ENCODE measurements at regions not wholly inside any gene's neighbourhood (a gene's known extent, or its start where the extent isn't known, plus 50 kb on each side); places are given as distances from the start of the nearest gene placed in this dataset.
"Not testable (repeated sequence)": the region's sequence is repeated elsewhere in the genome, so short reads cannot be mapped to it uniquely, and the experiment has no call there.

- H3K27me3 ChIP-seq (ENCODE audit: control insufficient read depth, insufficient read depth, low read length), result peaks cover 3% of the 10 kb centered on the region
- no peaks in the 10 kb centered on the region for H3K4me1 ChIP-seq (ENCODE audit: control insufficient read depth, insufficient read depth, low read length)
- H3K9me3 ChIP-seq (ENCODE audit: control insufficient read depth, low read depth, low read length), result no peaks in the 10 kb centered on the region
- H3K36me3 ChIP-seq (ENCODE audit: control insufficient read depth, insufficient read depth, low read length), result no peaks in the 10 kb centered on the region
- DNase-seq, result no peak
- H3K27ac ChIP-seq (ENCODE audit: low read length), result no peak overlapping the region
- no peak overlapping the region for H3K4me3 ChIP-seq (ENCODE audit: low read length)
- WGBS (ENCODE audit: insufficient coverage, low lambda C conversion rate), result 82% methylated on average over 4 of the region's 16 CpGs
These were observed 101.8 kb upstream of the CADM1 start for GRCh38 chr11:115605871-115606497.

DNA sequence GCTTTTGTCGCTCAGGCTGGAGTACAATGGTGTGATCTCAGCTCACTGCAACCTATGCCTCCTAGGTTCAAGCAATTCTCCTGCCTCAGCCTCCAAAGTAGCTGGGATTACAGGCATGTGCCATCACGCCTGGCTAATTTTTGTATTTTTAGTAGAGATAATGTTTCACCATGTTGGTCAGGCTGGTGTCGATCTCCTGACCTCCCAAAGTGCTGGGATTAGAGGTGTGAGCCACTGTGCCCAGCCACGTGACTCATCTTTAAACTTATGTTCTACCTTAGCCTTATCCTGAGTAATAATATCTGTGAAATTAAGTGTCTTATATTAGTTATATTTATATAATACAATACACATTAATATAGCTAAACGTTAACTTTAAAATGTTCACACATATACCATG is 101.2 kb upstream of the CADM1 start:
- H3K4me1 ChIP-seq (ENCODE audit: control insufficient read depth, insufficient read depth, low read length); H3K27ac ChIP-seq (ENCODE audit: low read length); H3K36me3 ChIP-seq (ENCODE audit: control insufficient read depth, insufficient read depth, low read length); H3K27me3 ChIP-seq (ENCODE audit: control insufficient read depth, insufficient read depth, low read length); DNase-seq; H3K9me3 ChIP-seq (ENCODE audit: control insufficient read depth, low read depth, low read length); H3K4me3 ChIP-seq (ENCODE audit: low read length): not testable (repeated sequence)
- 90% methylated on average over 2 of the region's 5 CpGs for WGBS (ENCODE audit: insufficient coverage, low lambda C conversion rate)

DNA sequence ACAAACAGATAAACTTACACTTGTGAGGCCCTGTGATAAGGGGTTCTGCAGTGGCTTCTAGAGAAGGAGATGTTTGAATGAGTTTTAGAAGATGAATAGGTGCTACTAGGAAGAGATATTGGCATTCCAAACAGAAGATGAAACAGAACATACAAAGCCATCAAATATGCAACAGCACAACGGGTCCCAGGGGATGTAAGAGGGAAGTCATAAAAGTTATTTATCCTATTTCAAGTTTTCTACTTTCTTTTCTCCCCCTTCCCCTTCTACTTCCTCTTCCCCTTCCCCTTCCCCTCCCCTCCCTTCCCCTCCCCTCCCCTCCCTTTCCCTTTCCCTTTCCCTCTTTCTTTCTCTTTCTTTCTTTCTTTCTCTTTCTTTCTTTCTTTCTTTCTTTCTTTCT is 94.9 kb upstream of the CADM1 start:
- H3K27me3 ChIP-seq (ENCODE audit: control insufficient read depth, insufficient read depth, low read length), result no peaks in the 10 kb centered on the region
- H3K36me3 ChIP-seq (ENCODE audit: control insufficient read depth, insufficient read depth, low read length), result no peaks in the 10 kb centered on the region
- DNase-seq, result no peak
- 40% methylated on average over 1 of the region's 1 CpG for WGBS (ENCODE audit: insufficient coverage, low lambda C conversion rate)
- no peaks in the 10 kb centered on the region for H3K4me1 ChIP-seq (ENCODE audit: control insufficient read depth, insufficient read depth, low read length)
- H3K4me3 ChIP-seq (ENCODE audit: low read length), result no peak overlapping the region
- no peaks in the 10 kb centered on the region for H3K9me3 ChIP-seq (ENCODE audit: control insufficient read depth, low read depth, low read length)
- no peak overlapping the region for H3K27ac ChIP-seq (ENCODE audit: low read length)

DNA sequence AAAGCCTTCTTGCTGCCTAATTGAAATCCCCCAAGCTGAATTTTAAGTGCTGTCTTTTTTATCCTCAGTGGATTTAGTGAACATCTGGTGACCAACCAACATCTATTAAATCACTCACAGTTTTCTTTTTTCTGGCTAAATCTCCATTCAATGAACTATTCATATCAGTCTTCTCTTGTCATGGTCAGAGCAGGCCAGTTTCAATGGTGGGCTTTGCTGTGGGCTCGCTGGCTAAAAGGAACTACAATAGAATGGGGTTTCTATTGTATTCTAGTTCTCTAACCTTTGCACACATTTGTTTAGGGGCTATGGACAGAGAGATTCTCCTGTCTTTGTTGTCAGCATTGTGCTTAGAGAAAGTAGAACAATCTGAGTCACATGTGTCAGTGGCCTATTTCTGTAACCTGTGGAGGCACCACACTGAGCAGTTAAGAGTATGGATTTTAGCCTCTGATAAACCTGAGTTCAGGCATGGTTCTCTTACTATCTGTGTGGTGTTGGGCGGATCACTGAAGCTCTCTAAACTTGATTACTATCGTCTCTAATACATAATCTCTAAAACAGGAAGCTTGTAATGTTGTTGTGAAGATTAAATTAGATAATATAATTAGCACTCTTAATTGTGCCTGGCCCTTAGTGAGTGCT is 94.2 kb upstream of the CADM1 start:
- Histone ChIP-seq H3K9me3 (ENCODE audit: control insufficient read depth, low read depth, low read length) (no peaks in the 10 kb centered on the region), H3K27ac (ENCODE audit: low read length) (no peak overlapping the region), H3K36me3 (ENCODE audit: control insufficient read depth, insufficient read depth, low read length) (no peaks in the 10 kb centered on the region), H3K4me3 (ENCODE audit: low read length) (no peak overlapping the region), H3K27me3 (ENCODE audit: control insufficient read depth, insufficient read depth, low read length) (no peaks in the 10 kb centered on the region), H3K4me1 (ENCODE audit: control insufficient read depth, insufficient read depth, low read length) (no peaks in the 10 kb centered on the region)
- WGBS (ENCODE audit: insufficient coverage, low lambda C conversion rate), result no CpG with 5 or more reads among the region's 3 CpGs
- no peak for DNase-seq

- Histone ChIP-seq H3K4me1 (ENCODE audit: control insufficient read depth, insufficient read depth, low read length) (no peaks in the 10 kb centered on the region), H3K4me3 (ENCODE audit: low read length) (no peak overlapping the region), H3K36me3 (ENCODE audit: control insufficient read depth, insufficient read depth, low read length) (no peaks in the 10 kb centered on the region), H3K27ac (ENCODE audit: low read length) (no peak overlapping the region), H3K9me3 (ENCODE audit: control insufficient read depth, low read depth, low read length) (no peaks in the 10 kb centered on the region), H3K27me3 (ENCODE audit: control insufficient read depth, insufficient read depth, low read length) (no peaks in the 10 kb centered on the region)
- no peak for DNase-seq
- whole genome bisulfite sequencing (ENCODE audit: insufficient coverage, low lambda C conversion rate), result 100% methylated on average over 1 of the region's 3 CpGs
These were observed 87.2 kb upstream of the CADM1 start for GRCh38 chr11:115591380-115591779.

DNA sequence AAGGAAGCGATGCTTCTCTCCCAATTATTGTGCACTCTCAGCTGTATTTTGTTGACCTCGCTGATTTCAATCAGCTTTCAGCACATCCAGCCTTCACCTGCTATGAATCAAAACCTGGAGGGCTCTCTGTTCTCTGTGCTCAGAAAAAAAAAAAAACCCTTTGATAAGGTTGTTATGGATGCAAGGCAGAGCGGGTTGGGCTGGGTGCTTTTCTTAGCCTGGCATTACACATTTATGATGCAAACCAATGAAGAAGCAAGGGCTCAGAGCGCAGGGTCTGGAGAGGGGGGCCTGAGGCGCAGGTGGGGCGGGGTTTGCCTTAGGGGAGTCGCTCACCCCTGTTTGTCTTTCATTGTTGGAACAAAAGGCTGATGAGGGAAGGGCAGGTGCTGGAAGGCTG is 86.0 kb upstream of the CADM1 start:
- H3K9me3 ChIP-seq (ENCODE audit: control insufficient read depth, low read depth, low read length), result no peaks in the 10 kb centered on the region
- WGBS (ENCODE audit: insufficient coverage, low lambda C conversion rate), result no CpG with 5 or more reads among the region's 7 CpGs
- H3K27me3 ChIP-seq (ENCODE audit: control insufficient read depth, insufficient read depth, low read length), result no peaks in the 10 kb centered on the region

DNA sequence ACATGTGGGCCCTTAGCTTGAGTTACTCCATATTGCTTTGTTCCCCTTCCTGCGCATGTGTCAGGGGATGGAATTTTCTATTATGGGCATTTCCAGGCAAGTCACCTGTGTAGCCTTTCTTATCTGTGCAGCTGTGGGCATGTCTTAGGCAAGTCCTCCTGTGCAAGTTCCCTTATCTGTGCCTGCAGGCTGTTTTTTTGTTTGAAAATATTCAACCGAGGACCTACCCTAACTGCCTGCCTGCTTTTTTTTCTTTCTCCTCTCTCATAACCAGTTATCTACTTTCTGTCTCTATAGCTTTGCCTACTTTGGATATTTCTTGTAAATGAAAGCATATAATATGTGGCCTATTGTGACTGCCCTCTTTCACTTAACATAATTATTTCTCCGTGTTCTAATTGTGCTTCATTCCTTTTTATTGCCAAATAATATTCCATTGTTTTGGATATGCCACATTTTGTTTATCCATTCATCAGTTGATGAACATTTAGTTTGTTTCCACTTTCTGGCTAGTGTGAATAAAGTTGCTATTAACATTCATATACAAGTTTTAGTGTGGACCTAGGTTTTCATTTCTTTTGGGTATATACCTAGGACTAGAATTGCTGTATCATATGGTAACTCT is 83.6 kb upstream of the CADM1 start:
- DNase-seq, result no peak
- Histone ChIP-seq H3K4me3 (ENCODE audit: low read length) (no peak overlapping the region), H3K4me1 (ENCODE audit: control insufficient read depth, insufficient read depth, low read length) (no peaks in the 10 kb centered on the region), H3K27ac (ENCODE audit: low read length) (no peak overlapping the region), H3K27me3 (ENCODE audit: control insufficient read depth, insufficient read depth, low read length) (no peaks in the 10 kb centered on the region), H3K36me3 (ENCODE audit: control insufficient read depth, insufficient read depth, low read length) (no peaks in the 10 kb centered on the region), H3K9me3 (ENCODE audit: control insufficient read depth, low read depth, low read length) (no peaks in the 10 kb centered on the region)
- WGBS (ENCODE audit: insufficient coverage, low lambda C conversion rate), result 90% methylated on average over 1 of the region's 3 CpGs

More for the DNA sequence above, 86.0 kb upstream of the CADM1 start:
- no peaks in the 10 kb centered on the region for H3K4me1 ChIP-seq (ENCODE audit: control insufficient read depth, insufficient read depth, low read length)
- H3K27ac ChIP-seq (ENCODE audit: low read length), result no peak overlapping the region
- no peaks in the 10 kb centered on the region for H3K36me3 ChIP-seq (ENCODE audit: control insufficient read depth, insufficient read depth, low read length)
- peak; percentile 5 to 37 for DNase-seq
- H3K4me3 ChIP-seq (ENCODE audit: low read length), result no peak overlapping the region

GRCh38 chr11:115585361-115586024 is 81.3 kb upstream of the CADM1 start:
- WGBS (ENCODE audit: insufficient coverage, low lambda C conversion rate), result 100% methylated on average over 5 of the region's 11 CpGs
- H3K9me3 ChIP-seq (ENCODE audit: control insufficient read depth, low read depth, low read length), result no peaks in the 10 kb centered on the region

GRCh38 chr11:115581871-115582639 is 77.8 kb upstream of the CADM1 start:
- no CpG with 5 or more reads among the region's 20 CpGs for WGBS (ENCODE audit: insufficient coverage, low lambda C conversion rate)
- DNase-seq, result peak; percentile 33 to 82
- H3K4me1 ChIP-seq (ENCODE audit: control insufficient read depth, insufficient read depth, low read length), result peaks cover 5% of the 10 kb centered on the region
- no peak overlapping the region for H3K27ac ChIP-seq (ENCODE audit: low read length)
- no peaks in the 10 kb centered on the region for H3K9me3 ChIP-seq (ENCODE audit: control insufficient read depth, low read depth, low read length)
- H3K4me3 ChIP-seq (ENCODE audit: low read length), result no peak overlapping the region
- H3K36me3 ChIP-seq (ENCODE audit: control insufficient read depth, insufficient read depth, low read length), result no peaks in the 10 kb centered on the region
- H3K27me3 ChIP-seq (ENCODE audit: control insufficient read depth, insufficient read depth, low read length), result peaks cover 3% of the 10 kb centered on the region

More at GRCh38 chr11:115585361-115586024, 81.3 kb upstream of the CADM1 start:
- Histone ChIP-seq H3K4me3 (ENCODE audit: low read length) (no peak overlapping the region), H3K27me3 (ENCODE audit: control insufficient read depth, insufficient read depth, low read length) (no peaks in the 10 kb centered on the region), H3K27ac (ENCODE audit: low read length) (no peak overlapping the region), H3K36me3 (ENCODE audit: control insufficient read depth, insufficient read depth, low read length) (no peaks in the 10 kb centered on the region), H3K4me1 (ENCODE audit: control insufficient read depth, insufficient read depth, low read length) (peaks cover 5% of the 10 kb centered on the region)
- no peak for DNase-seq

Measured in large intestine (tissue), 3 donors.